Stomach (tissue), 8 donors: ENCODE measurements at regions not wholly inside any gene's neighbourhood (a gene's known extent, or its start where the extent isn't known, plus 50 kb on each side); places are given as distances from the start of the nearest gene placed in this dataset.

Source experiments
- DNase-seq, 2 donors: peaks; one replicate each; pipeline versions ENCODE4 v3.0.0 to v3.0.0-alpha.2; 2013 to 2019
- H3K27ac ChIP-seq, 5 donors: fragments of 200-600 bp in 4 of 5; sonication (generic) in 4 of 5; one replicate each; pipeline ENCODE4 v1.5.1; 2013 to 2019; ENCODE audit warnings: mild to moderate bottlenecking in 1 of 5, moderate library complexity in 1 of 5
- H3K27me3 ChIP-seq, 3 donors: fragments of 200-600 bp; sonication (generic); one replicate each; pipeline ENCODE4 v1.5.1; 2017 to 2019; ENCODE audit warnings: mixed run types in 1 of 3
- H3K36me3 ChIP-seq, 4 donors: fragments of 200-600 bp; sonication (generic); 1 replicate in 3 of 4; 2 replicates in 1 of 4; pipeline ENCODE4 v1.5.1; 2016 to 2019
- H3K4me1 ChIP-seq, 4 donors: fragments of 200-600 bp; sonication (generic); one replicate each; pipeline ENCODE4 v1.5.1; 2016 to 2019
- H3K4me3 ChIP-seq, 4 donors: fragments of 200-600 bp; sonication (generic) in 3 of 4; one replicate each; pipeline ENCODE4 v1.5.1; 2016 to 2019; ENCODE audit warnings: mild to moderate bottlenecking in 1 of 4
- H3K9me3 ChIP-seq, 4 donors: fragments of 200-600 bp; sonication (generic); one replicate each; pipeline ENCODE4 v1.5.1; 2016 to 2019
- EP300 ChIP-seq: sonication (generic); formaldehyde crosslinking; IDR thresholded peaks from one replicate; pipeline ENCODE4 v1.6.1; 2017; ENCODE audit warnings: antibody characterized with exemption
- POLR2A ChIP-seq, 4 donors: fragments of 450-650 bp; IDR thresholded peaks; one replicate each; pipeline ENCODE4 v1.6.1; 2016; ENCODE audit warnings: antibody characterized with exemption in 4 of 4, control low read depth in 2 of 4, mild to moderate bottlenecking in 1 of 4, moderate library complexity in 1 of 4
- POLR2AphosphoS5 ChIP-seq, 3 donors: sonication (generic); formaldehyde crosslinking; IDR thresholded peaks; one replicate each; pipeline ENCODE4 v1.6.1; 2016; ENCODE audit warnings: antibody characterized with exemption in 3 of 3
- WGBS, 5 donors: extraction: QIAGEN DNeasy Blood & Tissue Kit in 3 of 5; methylation state at CpG; one replicate each; pipeline versions ENCODE4 v1.1.5 to v1.1.7; 2013 to 2018; 5-methylcytosine and 5-hydroxymethylcytosine counted together
- intact Hi-C: fragments of 100-400 bp; cut with DNase I; formaldehyde crosslinking; loops from one replicate; pipeline ENCODE4 v1.15.1; 2023; ENCODE audit warnings: low total_unique reads
- TF ChIP-seq, protein P1 (sequence below), 7 experiments: fragments of 450-650 bp in 4 of 7; fragments of 200-600 bp in 3 of 7; sonication (generic) in 3 of 7; IDR thresholded peaks; one replicate each; pipeline ENCODE4 v1.5.1; 2016 to 2019; ENCODE audit warnings: antibody characterized with exemption in 7 of 7, control low read depth in 2 of 7, mild to moderate bottlenecking in 1 of 7
- donor health status: healthy with polysubstance abuse.
- donor health status: Bipolar disorder and iron deficiency.
- donor health status: healthy.

GRCh38 chr18:23384778-23385736, 68.0 kb upstream of the RIOK3 start:
- 72 to 83% (median 79%) methylated on average over 13 of the region's 13 CpGs for WGBS, 5 donors
- Histone ChIP-seq H3K27ac (no peak overlapping the region), H3K36me3 (peaks cover 0 to 10% (median 2%) of the 10 kb centered on the region in 4 donors), H3K27me3 (no peaks in the 10 kb centered on the region), H3K4me3 (no peak overlapping the region), H3K9me3 (no peaks in the 10 kb centered on the region), H3K4me1 (peaks cover 0 to 4% (median 0%) of the 10 kb centered on the region in 4 donors)
- DNase-seq: no peak
- intact Hi-C loops: no loop called here
- TF ChIP-seq, protein P1, sequence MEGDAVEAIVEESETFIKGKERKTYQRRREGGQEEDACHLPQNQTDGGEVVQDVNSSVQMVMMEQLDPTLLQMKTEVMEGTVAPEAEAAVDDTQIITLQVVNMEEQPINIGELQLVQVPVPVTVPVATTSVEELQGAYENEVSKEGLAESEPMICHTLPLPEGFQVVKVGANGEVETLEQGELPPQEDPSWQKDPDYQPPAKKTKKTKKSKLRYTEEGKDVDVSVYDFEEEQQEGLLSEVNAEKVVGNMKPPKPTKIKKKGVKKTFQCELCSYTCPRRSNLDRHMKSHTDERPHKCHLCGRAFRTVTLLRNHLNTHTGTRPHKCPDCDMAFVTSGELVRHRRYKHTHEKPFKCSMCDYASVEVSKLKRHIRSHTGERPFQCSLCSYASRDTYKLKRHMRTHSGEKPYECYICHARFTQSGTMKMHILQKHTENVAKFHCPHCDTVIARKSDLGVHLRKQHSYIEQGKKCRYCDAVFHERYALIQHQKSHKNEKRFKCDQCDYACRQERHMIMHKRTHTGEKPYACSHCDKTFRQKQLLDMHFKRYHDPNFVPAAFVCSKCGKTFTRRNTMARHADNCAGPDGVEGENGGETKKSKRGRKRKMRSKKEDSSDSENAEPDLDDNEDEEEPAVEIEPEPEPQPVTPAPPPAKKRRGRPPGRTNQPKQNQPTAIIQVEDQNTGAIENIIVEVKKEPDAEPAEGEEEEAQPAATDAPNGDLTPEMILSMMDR (IDR thresholded peaks at IDR 0.05): no peak
- TF ChIP-seq EP300 (no peak), POLR2A (IDR thresholded peaks at IDR 0.05) (no peak), POLR2AphosphoS5 (IDR thresholded peaks at IDR 0.05) (no peak)

DNA sequence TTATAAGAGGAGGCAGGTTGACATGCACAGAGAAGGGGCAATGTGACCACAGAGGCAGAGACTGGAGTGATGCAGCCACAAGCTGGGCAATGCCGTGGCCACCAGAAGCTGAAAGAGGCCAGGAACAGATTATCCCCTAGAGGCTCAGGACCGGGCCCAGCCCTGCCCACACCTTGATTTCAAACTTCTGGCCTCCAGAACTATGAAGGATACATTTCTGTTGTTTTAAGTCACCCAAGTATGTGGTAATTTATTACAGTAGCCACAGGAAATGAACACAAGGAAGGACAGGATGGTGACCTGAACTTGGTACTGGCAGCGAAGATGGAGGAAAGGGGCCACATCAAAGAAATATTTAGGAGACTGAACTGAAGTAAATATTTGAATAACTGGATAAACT, 66.8 kb upstream of the RIOK3 start:
- intact Hi-C loops: no loop called here
- 73 to 91% (median 82%) methylated on average over 3 of the region's 3 CpGs for WGBS, 5 donors

DNA sequence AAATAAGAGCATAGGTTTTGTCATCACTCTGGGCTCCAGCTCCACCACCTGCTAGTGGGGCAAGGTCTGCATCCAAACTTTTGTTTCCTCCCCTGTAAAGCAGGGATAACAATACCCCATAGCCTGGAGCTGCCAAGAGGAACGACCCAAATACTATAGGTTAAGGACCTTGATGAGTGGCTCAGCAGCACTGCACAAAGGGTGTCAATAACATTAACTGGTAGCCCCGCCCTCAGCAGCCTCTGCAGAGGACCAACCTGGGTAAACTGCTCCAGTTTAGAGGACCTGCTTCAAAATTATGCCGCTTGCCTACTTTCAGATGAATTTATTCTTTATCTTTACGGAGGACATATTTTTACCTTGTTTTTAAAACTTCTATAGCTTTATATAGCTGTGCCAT, 65.8 kb upstream of the RIOK3 start:
- WGBS, 5 donors: 81 to 89% (median 82%) methylated on average over 4 of the region's 4 CpGs

More for the DNA sequence above, 66.8 kb upstream of the RIOK3 start:
- no peak overlapping the region for H3K4me3 ChIP-seq
- H3K9me3 ChIP-seq: no peaks in the 10 kb centered on the region
- H3K4me1 ChIP-seq: no peaks in the 10 kb centered on the region
- no peaks in the 10 kb centered on the region for H3K27me3 ChIP-seq
- H3K27ac ChIP-seq: no peak overlapping the region
- DNase-seq: no peak
- TF ChIP-seq POLR2A (IDR thresholded peaks at IDR 0.05): no peak
- no peak for TF ChIP-seq EP300
- TF ChIP-seq, protein P1 (IDR thresholded peaks at IDR 0.05): no peak
- TF ChIP-seq POLR2AphosphoS5 (IDR thresholded peaks at IDR 0.05): no peak
- peaks cover 0 to 10% (median 2%) of the 10 kb centered on the region in 4 donors for H3K36me3 ChIP-seq

DNA sequence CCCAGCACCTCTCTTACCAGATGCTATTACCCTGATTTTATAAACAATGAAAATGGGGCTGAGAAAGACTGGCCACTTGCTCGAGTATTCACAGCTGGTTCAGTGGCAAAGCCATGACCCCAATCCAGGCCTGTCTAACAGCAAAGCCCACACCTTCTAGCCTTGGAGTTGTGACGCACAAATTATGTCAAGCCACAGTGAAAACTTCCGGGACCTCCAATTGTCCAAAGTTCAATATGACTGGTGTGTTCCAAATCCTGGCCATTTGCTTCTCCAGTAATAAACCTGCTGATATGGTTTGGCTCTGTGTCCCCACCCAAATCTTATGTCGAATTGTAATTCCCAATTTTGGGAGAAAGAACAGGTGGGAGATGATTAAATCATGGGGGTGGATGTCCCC, 64.7 kb upstream of the RIOK3 start:
- H3K9me3 ChIP-seq: no peaks in the 10 kb centered on the region
- no peak overlapping the region for H3K4me3 ChIP-seq
- peaks cover 0 to 5% (median 2%) of the 10 kb centered on the region in 4 donors for H3K36me3 ChIP-seq
- no peak for TF ChIP-seq POLR2AphosphoS5 (IDR thresholded peaks at IDR 0.05)
- no peak for TF ChIP-seq POLR2A (IDR thresholded peaks at IDR 0.05)
- TF ChIP-seq EP300: no peak
- TF ChIP-seq, protein P1 (IDR thresholded peaks at IDR 0.05): no peak
- no peaks in the 10 kb centered on the region for H3K4me1 ChIP-seq
- H3K27ac ChIP-seq: no peak overlapping the region
- no peaks in the 10 kb centered on the region for H3K27me3 ChIP-seq
- WGBS, 5 donors: 85 to 96% (median 94%) methylated on average over 4 of the region's 4 CpGs
- DNase-seq: no peak
- intact Hi-C loops: no loop called here

More for the DNA sequence above, 65.8 kb upstream of the RIOK3 start:
- intact Hi-C loops: no loop called here
- H3K27me3 ChIP-seq: no peaks in the 10 kb centered on the region
- H3K4me1 ChIP-seq: no peaks in the 10 kb centered on the region
- H3K36me3 ChIP-seq: peaks cover 0 to 10% (median 2%) of the 10 kb centered on the region in 4 donors
- TF ChIP-seq, protein P1 (IDR thresholded peaks at IDR 0.05): no peak
- no peak for TF ChIP-seq EP300
- H3K9me3 ChIP-seq: no peaks in the 10 kb centered on the region
- DNase-seq: no peak
- no peak overlapping the region for H3K27ac ChIP-seq
- no peak overlapping the region for H3K4me3 ChIP-seq
